Breast epithelium (tissue), 4 donors: ENCODE measurements at regions not wholly inside any gene's neighbourhood (a gene's known extent, or its start where the extent isn't known, plus 50 kb on each side); places are given as distances from the start of the nearest gene placed in this dataset.
"Not testable (repeated sequence)": the region's sequence is repeated elsewhere in the genome, so short reads cannot be mapped to it uniquely, and the experiment has no call there.

Source experiments
- DNase-seq, 2 donors: peaks; one replicate each; pipeline ENCODE4 v3.0.0-alpha.2; 2019; ENCODE audit warnings: low spot score in 2 of 2
- H3K27ac ChIP-seq, 2 donors: fragments of 200-600 bp; sonication (generic) in 1 of 2; one replicate each; pipeline ENCODE4 v1.5.1; 2016 to 2019; ENCODE audit warnings: mild to moderate bottlenecking in 1 of 2
- H3K27me3 ChIP-seq, 2 donors: fragments of 200-600 bp; sonication (generic) in 1 of 2; one replicate each; pipeline versions ENCODE4 v1.5.1 to v1.6.0; 2017 to 2019; ENCODE audit warnings: control low read depth in 1 of 2, mild to moderate bottlenecking in 1 of 2
- H3K36me3 ChIP-seq: fragments of 200-600 bp; one replicate; pipeline ENCODE4 v1.5.1; 2019
- H3K4me1 ChIP-seq, 2 donors: fragments of 200-600 bp; sonication (generic); one replicate each; pipeline ENCODE4 v1.5.1; 2016 to 2019; ENCODE audit warnings: control low read depth in 1 of 2
- H3K4me3 ChIP-seq, 3 donors: fragments of 200-600 bp; sonication (generic); 1 replicate in 2 of 3; 2 replicates in 1 of 3; pipeline ENCODE4 v1.5.1; 2016 to 2019; ENCODE audit warnings: mild to moderate bottlenecking in 3 of 3, moderate library complexity in 2 of 3
- H3K9me3 ChIP-seq, 2 donors: fragments of 200-600 bp; sonication (generic) in 1 of 2; one replicate each; pipeline ENCODE4 v1.5.1; 2016 to 2019; ENCODE audit warnings: control low read depth in 1 of 2
- CTCF ChIP-seq, 3 donors: fragments of 450-650 bp; IDR thresholded peaks; one replicate each; pipeline ENCODE4 v1.5.1; 2016 to 2017; ENCODE audit warnings: antibody characterized with exemption in 3 of 3, mild to moderate bottlenecking in 3 of 3, moderate library complexity in 3 of 3
- POLR2A ChIP-seq: fragments of 450-650 bp; IDR thresholded peaks from one replicate; pipeline ENCODE4 v1.6.1; 2016; ENCODE audit warnings: antibody characterized with exemption, mild to moderate bottlenecking, moderate library complexity
- POLR2AphosphoS5 ChIP-seq, 3 donors: sonication (generic); formaldehyde crosslinking; IDR thresholded peaks; one replicate each; pipeline ENCODE4 v1.6.1; 2017; ENCODE audit warnings: antibody characterized with exemption in 3 of 3
- intact Hi-C: fragments of 100-400 bp; cut with DNase I; formaldehyde crosslinking; loops from one replicate; pipeline ENCODE4 v1.15.1; 2023; ENCODE audit warnings: low total_unique reads

- TF ChIP-seq CTCF (IDR thresholded peaks at IDR 0.05), result no peak
- no peak for TF ChIP-seq POLR2AphosphoS5 (IDR thresholded peaks at IDR 0.05)
- no peak for TF ChIP-seq POLR2A
- Histone ChIP-seq H3K36me3 (no peaks in the 10 kb centered on the region), H3K4me3 (no peak overlapping the region), H3K4me1 (no peaks in the 10 kb centered on the region), H3K27me3 (no peaks in the 10 kb centered on the region), H3K27ac (no peak overlapping the region), H3K9me3 (no peaks in the 10 kb centered on the region)
- intact Hi-C loops, result no loop called here
- no peak for DNase-seq
Observed at GRCh38 chr13:50646070-50646469, 197.4 kb downstream of the DLEU7 start.

- Histone ChIP-seq H3K9me3 (no peaks in the 10 kb centered on the region), H3K36me3 (no peaks in the 10 kb centered on the region), H3K4me1 (no peaks in the 10 kb centered on the region), H3K27ac (no peak overlapping the region), H3K4me3 (no peak overlapping the region), H3K27me3 (no peaks in the 10 kb centered on the region)
- TF ChIP-seq CTCF (IDR thresholded peaks at IDR 0.05), result no peak
- TF ChIP-seq POLR2AphosphoS5 (IDR thresholded peaks at IDR 0.05), result no peak
- no peak for TF ChIP-seq POLR2A
- intact Hi-C loops, result no loop called here
- no peak for DNase-seq
Observed at GRCh38 chr13:50649211-50649610, 194.3 kb downstream of the DLEU7 start.

- H3K9me3 ChIP-seq, result no peaks in the 10 kb centered on the region
- no peaks in the 10 kb centered on the region for H3K4me1 ChIP-seq
- TF ChIP-seq POLR2A, result no peak
- no peak for TF ChIP-seq CTCF (IDR thresholded peaks at IDR 0.05)
- no peak for TF ChIP-seq POLR2AphosphoS5 (IDR thresholded peaks at IDR 0.05)
- H3K36me3 ChIP-seq, result no peaks in the 10 kb centered on the region
- intact Hi-C loops, result no loop called here
- H3K4me3 ChIP-seq, result no peak overlapping the region
- no peak for DNase-seq
- H3K27ac ChIP-seq, result no peak overlapping the region
- H3K27me3 ChIP-seq, result no peaks in the 10 kb centered on the region
Observed at GRCh38 chr13:50650592-50651504, 192.6 kb downstream of the DLEU7 start.

- no peaks in the 10 kb centered on the region for H3K4me1 ChIP-seq
- H3K36me3 ChIP-seq, result no peaks in the 10 kb centered on the region
- H3K4me3 ChIP-seq, result no peak overlapping the region
- intact Hi-C loops, result no loop called here
- TF ChIP-seq CTCF (IDR thresholded peaks at IDR 0.05), result no peak
- TF ChIP-seq POLR2AphosphoS5 (IDR thresholded peaks at IDR 0.05), result no peak
- no peak for TF ChIP-seq POLR2A
- no peaks in the 10 kb centered on the region for H3K9me3 ChIP-seq
- DNase-seq, result no peak
- H3K27ac ChIP-seq, result no peak overlapping the region
- no peaks in the 10 kb centered on the region for H3K27me3 ChIP-seq
Observed at GRCh38 chr13:50651922-50652321, 191.6 kb downstream of the DLEU7 start.

- Histone ChIP-seq H3K27ac (no peak overlapping the region), H3K4me1 (no peaks in the 10 kb centered on the region), H3K27me3 (no peaks in the 10 kb centered on the region), H3K4me3 (no peak overlapping the region), H3K9me3 (no peaks in the 10 kb centered on the region), H3K36me3 (no peaks in the 10 kb centered on the region)
- DNase-seq, result no peak
- intact Hi-C loops, result no loop called here
- TF ChIP-seq POLR2A (no peak), POLR2AphosphoS5 (IDR thresholded peaks at IDR 0.05) (no peak), CTCF (IDR thresholded peaks at IDR 0.05) (no peak)
Observed at GRCh38 chr13:50654331-50654730, 189.2 kb downstream of the DLEU7 start.

- H3K36me3 ChIP-seq, intact Hi-C loops, H3K27me3 ChIP-seq, H3K4me1 ChIP-seq, H3K9me3 ChIP-seq, DNase-seq, H3K4me3 ChIP-seq, H3K27ac ChIP-seq: not testable (repeated sequence)
Observed at GRCh38 chr13:50661881-50662280, 181.6 kb downstream of the DLEU7 start.
